Mesothelial cell of epicardium (in vitro differentiated cells): ENCODE measurements at regions not wholly inside any gene's neighbourhood (a gene's known extent, or its start where the extent isn't known, plus 50 kb on each side); places are given as distances from the start of the nearest gene placed in this dataset.

ENCODE experiments used
- DNase-seq, 2 experiments: peaks; one replicate each; pipeline ENCODE4 v3.0.0; 2021; ENCODE audit warnings: low spot score in 2 of 2; ENCODE audit not compliant: unreplicated experiment in 2 of 2
- H3K27ac Mint-ChIP-seq: 2 replicates; pipeline ENCODE4 v1.8.0; 2021; ENCODE audit warnings: mixed read lengths
- H3K27me3 Mint-ChIP-seq: 2 replicates; pipeline ENCODE4 v1.8.0; 2021; ENCODE audit warnings: low read depth, mixed read lengths
- H3K36me3 Mint-ChIP-seq: 2 replicates; pipeline ENCODE4 v1.8.0; 2021; ENCODE audit warnings: mixed read lengths
- H3K4me1 Mint-ChIP-seq: 2 replicates; pipeline ENCODE4 v1.8.0; 2021; ENCODE audit warnings: mixed read lengths
- H3K4me3 Mint-ChIP-seq: 2 replicates; pipeline ENCODE4 v1.8.0; 2021; ENCODE audit warnings: mild to moderate bottlenecking, moderate library complexity, mixed read lengths
- H3K9me3 Mint-ChIP-seq: 2 replicates; pipeline ENCODE4 v1.8.0; 2021; ENCODE audit warnings: mixed read lengths
- CTCF ChIP-seq: fragments of 200-600 bp; sonication (generic); IDR thresholded peaks from one replicate; pipeline ENCODE4 v1.5.0; 2021; ENCODE audit warnings: antibody characterized with exemption; ENCODE audit not compliant: unreplicated experiment

- peaks cover 11% of the 10 kb centered on the region for H3K4me1 Mint-ChIP-seq
- H3K27ac Mint-ChIP-seq: no peak overlapping the region
- H3K9me3 Mint-ChIP-seq: no peaks in the 10 kb centered on the region
- H3K36me3 Mint-ChIP-seq: no peaks in the 10 kb centered on the region
- no peak for DNase-seq
- no peaks in the 10 kb centered on the region for H3K27me3 Mint-ChIP-seq
- H3K4me3 Mint-ChIP-seq: no peak overlapping the region
- no peak for TF ChIP-seq CTCF
Measured at GRCh38 chr13:33994826-33995502, 177.0 kb downstream of the RFC3 start.

- DNase-seq: no peak
- Mint-ChIP-seq H3K4me3 (no peak overlapping the region), H3K36me3 (no peaks in the 10 kb centered on the region), H3K27ac (no peak overlapping the region), H3K9me3 (no peaks in the 10 kb centered on the region), H3K27me3 (peaks cover 3% of the 10 kb centered on the region), H3K4me1 (peaks cover 25% of the 10 kb centered on the region)
- TF ChIP-seq CTCF: no peak
Measured at GRCh38 chr13:33996636-33997035, 178.7 kb downstream of the RFC3 start.

- H3K27me3 Mint-ChIP-seq: peaks cover 3% of the 10 kb centered on the region
- no peaks in the 10 kb centered on the region for H3K36me3 Mint-ChIP-seq
- H3K9me3 Mint-ChIP-seq: no peaks in the 10 kb centered on the region
- H3K27ac Mint-ChIP-seq: no peak overlapping the region
- no peak for DNase-seq
- TF ChIP-seq CTCF: no peak
- no peak overlapping the region for H3K4me3 Mint-ChIP-seq
- peaks cover 28% of the 10 kb centered on the region for H3K4me1 Mint-ChIP-seq
Measured at GRCh38 chr13:33997574-33997973, 179.6 kb downstream of the RFC3 start.

- Mint-ChIP-seq H3K4me3 (no peak overlapping the region), H3K9me3 (no peaks in the 10 kb centered on the region), H3K27ac (peak overlapping the region; percentile 23), H3K4me1 (peaks cover 36% of the 10 kb centered on the region), H3K36me3 (no peaks in the 10 kb centered on the region), H3K27me3 (peaks cover 3% of the 10 kb centered on the region)
- TF ChIP-seq CTCF: no peak
- DNase-seq: no peak
Measured at GRCh38 chr13:33999811-34000605, 182.1 kb downstream of the RFC3 start.

- H3K27me3 Mint-ChIP-seq: peaks cover 3% of the 10 kb centered on the region
- H3K36me3 Mint-ChIP-seq: no peaks in the 10 kb centered on the region
- peaks cover 43% of the 10 kb centered on the region for H3K4me1 Mint-ChIP-seq
- no peak for TF ChIP-seq CTCF
- H3K9me3 Mint-ChIP-seq: no peaks in the 10 kb centered on the region
- DNase-seq: no peak
- no peak overlapping the region for H3K4me3 Mint-ChIP-seq
- no peak overlapping the region for H3K27ac Mint-ChIP-seq
Measured at GRCh38 chr13:34000955-34001354, 183.0 kb downstream of the RFC3 start.
